Left renal cortex interstitium (tissue), 4 donors: ENCODE measurements at regions not wholly inside any gene's neighbourhood (a gene's known extent, or its start where the extent isn't known, plus 50 kb on each side); places are given as distances from the start of the nearest gene placed in this dataset.

Experiments used
- DNase-seq, 4 donors: peaks; one replicate each; pipeline ENCODE4 v3.0.0-alpha.2; 2013; ENCODE audit warnings: low read depth in 4 of 4, low spot score in 2 of 4, missing footprints in 1 of 4

DNA sequence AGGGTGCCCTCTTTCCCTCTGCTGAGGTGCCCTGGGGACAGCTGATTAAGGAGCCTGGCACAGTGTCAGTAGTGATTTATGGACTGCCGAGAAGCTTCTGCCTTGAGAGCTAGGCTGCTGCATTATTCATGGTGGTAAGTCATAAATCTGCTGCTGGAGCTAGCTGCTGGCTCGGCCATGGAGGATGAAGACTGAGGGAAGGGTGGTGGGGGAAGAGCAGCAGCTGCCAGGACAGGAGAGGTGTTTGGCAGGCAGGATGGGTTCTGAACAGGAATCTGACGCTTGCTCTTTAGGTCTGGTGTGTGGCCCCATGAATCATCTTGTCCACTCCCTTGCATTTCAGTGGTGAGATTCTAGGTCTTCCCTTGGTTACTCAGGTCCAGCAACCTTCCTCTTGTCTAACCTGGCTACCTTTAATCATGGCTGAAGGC is 296.3 kb downstream of the DYSF start:
- DNase-seq: no peak

- DNase-seq: no peak
These were observed 294.9 kb downstream of the DYSF start for GRCh38 chr2:71748227-71748626.

DNA sequence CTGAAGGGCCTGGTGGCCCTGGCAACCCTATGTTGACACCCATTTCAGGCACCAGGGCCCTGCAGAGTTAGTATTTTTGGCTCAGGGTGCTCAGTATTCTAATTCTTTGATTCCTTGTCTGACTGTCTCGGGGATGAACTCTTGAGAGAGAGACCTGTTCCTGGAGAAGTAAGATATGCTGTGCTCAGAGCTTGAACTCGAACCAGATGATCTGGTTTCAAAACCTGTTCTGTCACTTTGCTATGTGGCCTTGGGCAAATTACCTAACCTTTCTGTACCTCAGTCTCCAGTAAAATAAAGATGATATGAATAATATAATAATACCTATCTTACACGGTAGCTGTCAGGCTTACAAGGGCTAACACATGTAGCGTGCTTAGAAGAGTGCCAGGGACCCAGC is 294.2 kb downstream of the DYSF start:
- no peak for DNase-seq

- DNase-seq: no peak
These were observed 293.7 kb downstream of the DYSF start for GRCh38 chr2:71746946-71747501.

DNA sequence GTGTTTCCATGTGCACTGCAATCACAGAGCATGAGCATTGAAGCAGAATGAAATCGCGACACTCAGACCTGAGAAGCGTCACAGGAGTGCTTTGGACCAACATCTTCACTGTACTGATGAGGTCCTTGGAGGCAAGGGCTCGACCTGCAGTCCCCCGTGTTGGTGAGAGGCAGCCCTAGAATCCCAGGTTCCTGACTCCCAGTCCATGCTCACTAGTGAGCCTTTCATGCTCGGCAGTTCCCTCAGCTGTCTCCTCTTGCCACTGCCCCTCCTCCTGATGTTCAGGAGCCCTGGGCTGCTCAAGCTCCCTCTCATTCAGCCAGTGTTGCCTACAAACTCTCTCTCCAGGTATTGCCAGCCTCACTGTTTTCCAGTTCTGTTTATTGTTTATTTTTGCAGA is 291.4 kb downstream of the DYSF start:
- no peak for DNase-seq

GRCh38 chr2:71743995-71744675 is 290.8 kb downstream of the DYSF start:
- DNase-seq: no peak

- no peak for DNase-seq
These were observed 289.7 kb downstream of the DYSF start for GRCh38 chr2:71742953-71743601.

DNA sequence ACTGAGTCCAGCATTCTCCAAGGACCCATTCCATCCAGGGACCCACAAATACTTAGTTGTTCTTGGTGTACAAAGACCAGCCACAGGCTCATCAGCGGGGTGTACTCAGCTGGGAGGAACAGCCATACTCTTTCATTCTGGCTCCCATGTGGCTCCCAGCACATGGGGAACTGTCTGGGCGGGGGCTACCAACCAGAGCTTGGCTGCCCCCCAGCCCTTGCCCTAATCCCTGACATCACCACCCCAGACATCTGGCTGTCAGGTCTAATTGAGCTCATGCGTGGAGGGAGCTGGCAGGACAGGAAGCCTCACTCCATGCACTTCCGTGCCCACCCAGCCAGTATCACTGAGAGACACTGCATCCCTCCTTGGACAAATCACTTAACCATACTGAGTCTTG is 283.6 kb downstream of the DYSF start:
- no peak for DNase-seq

GRCh38 chr2:71736091-71736861 is 282.9 kb downstream of the DYSF start:
- DNase-seq: peak; percentile 28 to 46 (median 36)
